ENCODE measurements at regions not wholly inside any gene's neighbourhood (a gene's known extent, or its start where the extent isn't known, plus 50 kb on each side); places are given as distances from the start of the nearest gene placed in this dataset.

- Histone ChIP-seq H3K36me3 (replicated peaks in 1 of 2; ENCODE audit: insufficient read depth in 1 of 2, low read depth in 2 of 2) (no peaks in the 10 kb centered on the region), H3K4me1 (peaks cover 1% of the 10 kb centered on the region), H3K4me3 (no peak overlapping the region), H3K27ac (no peak overlapping the region), H3K27me3 (no peaks in the 10 kb centered on the region), H3K9me3 (no peaks in the 10 kb centered on the region)
- no peak for TF ChIP-seq CTCF (IDR thresholded peaks at IDR 0.05)
- TF ChIP-seq POLR2A (IDR thresholded peaks at IDR 0.05): no peak
- ATAC-seq (no peak), DNase-seq (no peak)
- intact Hi-C loops (cut with DNase I): no loop called here
These were observed 130.0 kb upstream of the TMEM72 start for GRCh38 chr10:44781131-44781530.

GRCh38 chr10:44786286-44786850, 124.8 kb upstream of the TMEM72 start:
- H3K27ac ChIP-seq: peak overlapping the region in 1 of 4 donors; percentile 31

GRCh38 chr10:44787480-44788075, 123.6 kb upstream of the TMEM72 start:
- DNase-seq: no peak
- Histone ChIP-seq H3K36me3 (replicated peaks in 1 of 2; ENCODE audit: insufficient read depth in 1 of 2, low read depth in 2 of 2) (no peaks in the 10 kb centered on the region), H3K27ac (no peak overlapping the region), H3K27me3 (no peaks in the 10 kb centered on the region), H3K9me3 (no peaks in the 10 kb centered on the region), H3K4me3 (no peak overlapping the region), H3K4me1 (peaks cover 7% of the 10 kb centered on the region)
- no peak for ATAC-seq
- WGBS, 2 donors: 86 to 96% methylated on average over 7 of the region's 7 CpGs
- intact Hi-C loops (cut with DNase I): no loop called here
- TF ChIP-seq POLR2A (IDR thresholded peaks at IDR 0.05) (no peak), CTCF (IDR thresholded peaks at IDR 0.05) (no peak)

More at GRCh38 chr10:44786286-44786850, 124.8 kb upstream of the TMEM72 start:
- Histone ChIP-seq H3K36me3 (replicated peaks in 1 of 2; ENCODE audit: insufficient read depth in 1 of 2, low read depth in 2 of 2) (no peaks in the 10 kb centered on the region), H3K27me3 (no peaks in the 10 kb centered on the region), H3K9me3 (no peaks in the 10 kb centered on the region), H3K4me1 (peaks cover 7% of the 10 kb centered on the region), H3K4me3 (no peak overlapping the region)
- TF ChIP-seq CTCF (IDR thresholded peaks at IDR 0.05): no peak
- no peak for TF ChIP-seq POLR2A (IDR thresholded peaks at IDR 0.05)
- peak in 3 of 4 donors; percentile 18 to 37 (median 22) for DNase-seq
- ATAC-seq: peak; percentile 52
- intact Hi-C loops (cut with DNase I): no loop called here
- WGBS, 2 donors: 53 to 57% methylated on average over 7 of the region's 7 CpGs

- Histone ChIP-seq H3K27ac (no peak overlapping the region), H3K9me3 (no peaks in the 10 kb centered on the region), H3K27me3 (no peaks in the 10 kb centered on the region), H3K4me3 (no peak overlapping the region), H3K4me1 (peaks cover 7% of the 10 kb centered on the region), H3K36me3 (replicated peaks in 1 of 2; ENCODE audit: insufficient read depth in 1 of 2, low read depth in 2 of 2) (no peaks in the 10 kb centered on the region)
- WGBS, 2 donors: 81 to 83% methylated on average over 12 of the region's 12 CpGs
- DNase-seq: no peak
- TF ChIP-seq CTCF (IDR thresholded peaks at IDR 0.05): no peak
- no peak for TF ChIP-seq POLR2A (IDR thresholded peaks at IDR 0.05)
- intact Hi-C loops (cut with DNase I): no loop called here
- no peak for ATAC-seq
These were observed 122.7 kb upstream of the TMEM72 start for GRCh38 chr10:44788147-44789129.

Measured in body of pancreas (tissue), 4 donors.